Astrocyte (in vitro differentiated cells and primary cell): ENCODE measurements at regions not wholly inside any gene's neighbourhood (a gene's known extent, or its start where the extent isn't known, plus 50 kb on each side); places are given as distances from the start of the nearest gene placed in this dataset.

Source experiments
- CTCF ChIP-seq: IDR thresholded peaks from 2 replicates; pipeline ENCODE4 v1.5.1; 2011; ENCODE audit warnings: low read depth, mild to moderate bottlenecking, inconsistent platforms, low read length, moderate library complexity; ENCODE audit not compliant: insufficient read depth
- EZH2 ChIP-seq: IDR thresholded peaks from 2 replicates; pipeline ENCODE4 v1.6.1; 2012; ENCODE audit warnings: mild to moderate bottlenecking, low read length, inconsistent platforms; ENCODE audit not compliant: insufficient read depth

- TF ChIP-seq EZH2 (no peak), CTCF (no peak)
These were observed 123.8 kb upstream of the FHL2 start for GRCh38 chr2:105522645-105523044.
